ENCODE measurements at regions not wholly inside any gene's neighbourhood (a gene's known extent, or its start where the extent isn't known, plus 50 kb on each side); places are given as distances from the start of the nearest gene placed in this dataset.

- no peaks in the 10 kb centered on the region for H3K27me3 ChIP-seq
- intact Hi-C loops (cut with DNase I; ENCODE audit: low total_unique reads) (no loop called here), in situ Hi-C loops (cut with MboI; ENCODE audit: low pct_ligation_motif_present in 1 of 4, low pct_unique_long_range_greater_than_20kb in 1 of 4, low sequenced_read_pairs in 3 of 4) (no loop called here)
- no peak overlapping the region for H3K4me3 ChIP-seq
- H3K27ac ChIP-seq, result no peak overlapping the region
- H3K36me3 ChIP-seq, result no peaks in the 10 kb centered on the region
- no peak for DNase-seq
- H3K4me1 ChIP-seq, result no peaks in the 10 kb centered on the region
- TF ChIP-seq CTCF (IDR thresholded peaks at IDR 0.05), result no peak
- no peak for TF ChIP-seq EP300 (IDR thresholded peaks at IDR 0.05; ENCODE audit: low read depth)
- no peak for TF ChIP-seq POLR2A (IDR thresholded peaks at IDR 0.05)
- no peak for TF ChIP-seq POLR2AphosphoS5 (IDR thresholded peaks at IDR 0.05)
- 68 to 85% methylated on average over 3 to 21 of the region's 21 CpGs for WGBS, 2 donors (ENCODE audit: low coverage in 1 of 2)
- no peaks in the 10 kb centered on the region for H3K9me3 ChIP-seq
These were observed 196.6 kb upstream of the SALL3 start for GRCh38 chr18:78782951-78783563.

GRCh38 chr18:78783564-78783960 lies 196.1 kb upstream of the SALL3 start:
- WGBS, 2 donors (ENCODE audit: low coverage in 1 of 2), result 82 to 83% methylated on average over 1 to 12 of the region's 12 CpGs
- no peak for DNase-seq
- Histone ChIP-seq H3K4me1 (no peaks in the 10 kb centered on the region), H3K27ac (no peak overlapping the region), H3K9me3 (no peaks in the 10 kb centered on the region), H3K36me3 (no peaks in the 10 kb centered on the region), H3K27me3 (no peaks in the 10 kb centered on the region), H3K4me3 (no peak overlapping the region)
- TF ChIP-seq CTCF (IDR thresholded peaks at IDR 0.05), result no peak
- no peak for TF ChIP-seq POLR2AphosphoS5 (IDR thresholded peaks at IDR 0.05)
- no peak for TF ChIP-seq EP300 (IDR thresholded peaks at IDR 0.05; ENCODE audit: low read depth)
- no peak for TF ChIP-seq POLR2A (IDR thresholded peaks at IDR 0.05)
- in situ Hi-C loops (cut with MboI; ENCODE audit: low pct_ligation_motif_present in 1 of 4, low pct_unique_long_range_greater_than_20kb in 1 of 4, low sequenced_read_pairs in 3 of 4), result no loop called here
- intact Hi-C loops (cut with DNase I; ENCODE audit: low total_unique reads), result no loop called here

GRCh38 chr18:78784861-78785260 lies 194.8 kb upstream of the SALL3 start:
- Histone ChIP-seq H3K4me3 (no peak overlapping the region), H3K27ac (no peak overlapping the region), H3K4me1 (no peaks in the 10 kb centered on the region), H3K9me3 (no peaks in the 10 kb centered on the region), H3K27me3 (no peaks in the 10 kb centered on the region), H3K36me3 (no peaks in the 10 kb centered on the region)
- intact Hi-C loops (cut with DNase I; ENCODE audit: low total_unique reads) (no loop called here), in situ Hi-C loops (cut with MboI; ENCODE audit: low pct_ligation_motif_present in 1 of 4, low pct_unique_long_range_greater_than_20kb in 1 of 4, low sequenced_read_pairs in 3 of 4) (no loop called here)
- WGBS, 2 donors (ENCODE audit: low coverage in 1 of 2), result 94 to 100% methylated on average over 3 to 5 of the region's 5 CpGs
- no peak for TF ChIP-seq POLR2A (IDR thresholded peaks at IDR 0.05)
- TF ChIP-seq EP300 (IDR thresholded peaks at IDR 0.05; ENCODE audit: low read depth), result no peak
- no peak for TF ChIP-seq CTCF (IDR thresholded peaks at IDR 0.05)
- no peak for TF ChIP-seq POLR2AphosphoS5 (IDR thresholded peaks at IDR 0.05)
- no peak for DNase-seq

GRCh38 chr18:78785706-78786105 lies 193.9 kb upstream of the SALL3 start:
- H3K9me3 ChIP-seq, result no peaks in the 10 kb centered on the region
- H3K4me1 ChIP-seq, result no peaks in the 10 kb centered on the region
- 84 to 86% methylated on average over 4 to 5 of the region's 5 CpGs for WGBS, 2 donors (ENCODE audit: low coverage in 1 of 2)
- intact Hi-C loops (cut with DNase I; ENCODE audit: low total_unique reads) (no loop called here), in situ Hi-C loops (cut with MboI; ENCODE audit: low pct_ligation_motif_present in 1 of 4, low pct_unique_long_range_greater_than_20kb in 1 of 4, low sequenced_read_pairs in 3 of 4) (no loop called here)
- no peak for DNase-seq
- no peaks in the 10 kb centered on the region for H3K36me3 ChIP-seq
- no peak overlapping the region for H3K4me3 ChIP-seq
- no peaks in the 10 kb centered on the region for H3K27me3 ChIP-seq
- H3K27ac ChIP-seq, result no peak overlapping the region
- TF ChIP-seq CTCF (IDR thresholded peaks at IDR 0.05), result no peak
- no peak for TF ChIP-seq POLR2A (IDR thresholded peaks at IDR 0.05)
- TF ChIP-seq EP300 (IDR thresholded peaks at IDR 0.05; ENCODE audit: low read depth), result no peak
- TF ChIP-seq POLR2AphosphoS5 (IDR thresholded peaks at IDR 0.05), result no peak
